ENCODE measurements at regions not wholly inside any gene's neighbourhood (a gene's known extent, or its start where the extent isn't known, plus 50 kb on each side); places are given as distances from the start of the nearest gene placed in this dataset.
"Not testable (repeated sequence)": the region's sequence is repeated elsewhere in the genome, so short reads cannot be mapped to it uniquely, and the experiment has no call there.

GRCh38 chr22:48513446-48513845 lies 1314.2 kb downstream of the BRD1 start:
- DNase-seq (ENCODE audit: low spot score): no peak

GRCh38 chr22:48511781-48512327 lies 1315.8 kb downstream of the BRD1 start:
- no peak for DNase-seq (ENCODE audit: low spot score)

GRCh38 chr22:48511211-48511610 lies 1316.5 kb downstream of the BRD1 start:
- no peak for DNase-seq (ENCODE audit: low spot score)

GRCh38 chr22:48510599-48510998 lies 1317.1 kb downstream of the BRD1 start:
- DNase-seq (ENCODE audit: low spot score): no peak

- no peak for DNase-seq (ENCODE audit: low spot score)
Measured at GRCh38 chr22:48507595-48508350, 1319.9 kb downstream of the BRD1 start.

- no peak for DNase-seq (ENCODE audit: low spot score)
Measured at GRCh38 chr22:48507171-48507570, 1320.5 kb downstream of the BRD1 start.

GRCh38 chr22:48506506-48507145 lies 1321.0 kb downstream of the BRD1 start:
- DNase-seq (ENCODE audit: low spot score): no peak

GRCh38 chr22:48505891-48506290 lies 1321.8 kb downstream of the BRD1 start:
- DNase-seq (ENCODE audit: low spot score): no peak

- no peak for DNase-seq (ENCODE audit: low spot score)
Measured at GRCh38 chr22:48504519-48505140, 1323.0 kb downstream of the BRD1 start.

GRCh38 chr22:48503876-48504275 lies 1323.8 kb downstream of the BRD1 start:
- DNase-seq (ENCODE audit: low spot score): no peak

GRCh38 chr22:48503035-48503625 lies 1324.5 kb downstream of the BRD1 start:
- DNase-seq (ENCODE audit: low spot score): no peak

GRCh38 chr22:48501231-48501750 lies 1326.4 kb downstream of the BRD1 start:
- DNase-seq (ENCODE audit: low spot score): no peak

GRCh38 chr22:48500471-48501230 lies 1327.0 kb downstream of the BRD1 start:
- no peak for DNase-seq (ENCODE audit: low spot score)

- no peak for DNase-seq (ENCODE audit: low spot score)
Measured at GRCh38 chr22:48499456-48500425, 1327.9 kb downstream of the BRD1 start.

GRCh38 chr22:48498526-48499331 lies 1328.9 kb downstream of the BRD1 start:
- DNase-seq (ENCODE audit: low spot score): no peak

- not testable (repeated sequence) for DNase-seq (ENCODE audit: low spot score)
Measured at GRCh38 chr22:48497743-48498520, 1329.7 kb downstream of the BRD1 start.

- no peak for DNase-seq (ENCODE audit: low spot score)
Measured at GRCh38 chr22:48496987-48497650, 1330.6 kb downstream of the BRD1 start.

GRCh38 chr22:48496226-48496845 lies 1331.3 kb downstream of the BRD1 start:
- peak; percentile 59 for DNase-seq (ENCODE audit: low spot score)

Measured in AG08395 (cell line).